ENCODE measurements at regions not wholly inside any gene's neighbourhood (a gene's known extent, or its start where the extent isn't known, plus 50 kb on each side); places are given as distances from the start of the nearest gene placed in this dataset.

DNA sequence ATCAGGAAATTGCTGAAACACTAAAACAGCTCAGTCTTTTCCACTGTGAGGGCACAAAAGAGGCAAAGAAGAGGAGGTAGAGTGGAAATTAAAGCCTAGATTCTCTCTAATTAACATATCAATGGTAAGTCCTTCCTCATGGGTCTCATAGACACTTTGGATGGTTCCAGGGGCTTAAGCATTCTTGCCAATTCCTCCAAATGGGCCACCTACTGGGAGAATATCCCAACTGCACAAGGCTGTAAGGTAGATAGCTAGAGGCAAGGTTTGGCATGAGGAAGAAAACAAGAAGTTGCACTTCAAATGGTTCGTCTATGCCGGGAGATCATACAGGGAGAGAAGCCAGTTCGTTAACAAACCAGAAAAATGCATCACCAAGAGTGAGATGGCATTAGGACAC, 107.6 kb upstream of the KHDRBS2 start:
- no peak for TF ChIP-seq CBX8 (IDR thresholded peaks at IDR 0.05)
- TF ChIP-seq JUN (IDR thresholded peaks at IDR 0.05): no peak
- TF ChIP-seq CHD2 (IDR thresholded peaks at IDR 0.05; ENCODE audit: low read length, partially characterized antibody): no peak
- TF ChIP-seq, protein P1, sequence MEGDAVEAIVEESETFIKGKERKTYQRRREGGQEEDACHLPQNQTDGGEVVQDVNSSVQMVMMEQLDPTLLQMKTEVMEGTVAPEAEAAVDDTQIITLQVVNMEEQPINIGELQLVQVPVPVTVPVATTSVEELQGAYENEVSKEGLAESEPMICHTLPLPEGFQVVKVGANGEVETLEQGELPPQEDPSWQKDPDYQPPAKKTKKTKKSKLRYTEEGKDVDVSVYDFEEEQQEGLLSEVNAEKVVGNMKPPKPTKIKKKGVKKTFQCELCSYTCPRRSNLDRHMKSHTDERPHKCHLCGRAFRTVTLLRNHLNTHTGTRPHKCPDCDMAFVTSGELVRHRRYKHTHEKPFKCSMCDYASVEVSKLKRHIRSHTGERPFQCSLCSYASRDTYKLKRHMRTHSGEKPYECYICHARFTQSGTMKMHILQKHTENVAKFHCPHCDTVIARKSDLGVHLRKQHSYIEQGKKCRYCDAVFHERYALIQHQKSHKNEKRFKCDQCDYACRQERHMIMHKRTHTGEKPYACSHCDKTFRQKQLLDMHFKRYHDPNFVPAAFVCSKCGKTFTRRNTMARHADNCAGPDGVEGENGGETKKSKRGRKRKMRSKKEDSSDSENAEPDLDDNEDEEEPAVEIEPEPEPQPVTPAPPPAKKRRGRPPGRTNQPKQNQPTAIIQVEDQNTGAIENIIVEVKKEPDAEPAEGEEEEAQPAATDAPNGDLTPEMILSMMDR (IDR thresholded peaks at IDR 0.05): no peak
